ENCODE measurements at regions not wholly inside any gene's neighbourhood (a gene's known extent, or its start where the extent isn't known, plus 50 kb on each side); places are given as distances from the start of the nearest gene placed in this dataset.
"Not testable (repeated sequence)": the region's sequence is repeated elsewhere in the genome, so short reads cannot be mapped to it uniquely, and the experiment has no call there.

GRCh38 chr3:14272959-14273560, 94.4 kb downstream of the LSM3 start:
- DNase-seq (ENCODE audit: low read depth in 4 of 4, low spot score in 3 of 4) = not testable (repeated sequence)

DNA sequence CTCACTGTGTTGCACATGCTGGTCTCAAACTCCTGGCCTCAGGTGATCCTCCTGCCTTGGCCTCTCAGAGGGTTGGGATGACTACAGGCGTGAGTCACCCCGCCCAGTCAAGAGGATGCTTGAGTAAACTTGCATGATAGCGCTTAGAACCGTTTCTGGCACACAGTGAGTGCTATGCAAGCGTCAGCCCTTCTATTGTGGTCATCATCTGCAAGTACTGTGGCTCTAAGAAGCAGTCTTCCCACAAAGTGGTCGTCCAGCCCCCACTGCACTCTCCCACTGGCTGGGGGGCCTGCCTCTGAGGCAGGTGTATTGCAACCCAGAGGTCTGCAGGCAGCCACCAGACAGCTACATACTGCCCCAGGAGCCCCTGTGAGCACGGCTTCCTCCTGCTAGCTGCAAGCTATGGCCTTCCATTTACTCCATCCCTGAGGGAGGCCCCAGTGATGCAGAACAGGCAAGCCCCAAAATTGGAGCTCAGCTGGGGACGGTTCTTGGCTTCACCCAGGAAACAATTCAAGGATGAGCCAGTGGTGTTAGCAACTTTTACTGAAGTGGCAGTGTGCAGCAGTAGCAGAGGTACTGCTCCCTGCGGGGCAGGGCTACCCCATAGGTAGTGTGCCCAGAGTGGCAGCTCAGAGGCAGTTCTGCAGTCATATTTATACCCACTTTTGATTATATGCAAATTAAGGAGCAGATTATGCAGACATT, 95.4 kb downstream of the LSM3 start:
- no peak for DNase-seq (ENCODE audit: low read depth in 4 of 4, low spot score in 3 of 4)

DNA sequence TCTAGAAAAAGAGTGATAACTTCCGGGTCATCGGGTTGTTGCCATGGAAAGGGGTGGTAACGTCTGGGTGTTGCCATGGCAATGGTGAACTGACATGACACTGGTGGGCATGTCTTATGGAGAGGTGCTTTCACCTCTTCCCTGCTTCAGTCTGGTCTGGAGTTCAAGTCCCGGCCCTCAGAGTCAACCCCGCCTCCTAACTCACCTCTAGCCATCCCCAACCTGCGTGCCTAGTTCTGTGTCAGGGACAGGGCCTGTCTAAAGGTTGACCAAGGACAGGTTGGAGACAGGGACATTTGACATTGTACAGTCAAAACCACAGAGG, 96.0 kb downstream of the LSM3 start:
- DNase-seq (ENCODE audit: low read depth in 4 of 4, low spot score in 3 of 4) = no peak

- no peak for DNase-seq (ENCODE audit: low read depth in 4 of 4, low spot score in 3 of 4)
These were observed 96.7 kb downstream of the LSM3 start for GRCh38 chr3:14274999-14275961.

DNA sequence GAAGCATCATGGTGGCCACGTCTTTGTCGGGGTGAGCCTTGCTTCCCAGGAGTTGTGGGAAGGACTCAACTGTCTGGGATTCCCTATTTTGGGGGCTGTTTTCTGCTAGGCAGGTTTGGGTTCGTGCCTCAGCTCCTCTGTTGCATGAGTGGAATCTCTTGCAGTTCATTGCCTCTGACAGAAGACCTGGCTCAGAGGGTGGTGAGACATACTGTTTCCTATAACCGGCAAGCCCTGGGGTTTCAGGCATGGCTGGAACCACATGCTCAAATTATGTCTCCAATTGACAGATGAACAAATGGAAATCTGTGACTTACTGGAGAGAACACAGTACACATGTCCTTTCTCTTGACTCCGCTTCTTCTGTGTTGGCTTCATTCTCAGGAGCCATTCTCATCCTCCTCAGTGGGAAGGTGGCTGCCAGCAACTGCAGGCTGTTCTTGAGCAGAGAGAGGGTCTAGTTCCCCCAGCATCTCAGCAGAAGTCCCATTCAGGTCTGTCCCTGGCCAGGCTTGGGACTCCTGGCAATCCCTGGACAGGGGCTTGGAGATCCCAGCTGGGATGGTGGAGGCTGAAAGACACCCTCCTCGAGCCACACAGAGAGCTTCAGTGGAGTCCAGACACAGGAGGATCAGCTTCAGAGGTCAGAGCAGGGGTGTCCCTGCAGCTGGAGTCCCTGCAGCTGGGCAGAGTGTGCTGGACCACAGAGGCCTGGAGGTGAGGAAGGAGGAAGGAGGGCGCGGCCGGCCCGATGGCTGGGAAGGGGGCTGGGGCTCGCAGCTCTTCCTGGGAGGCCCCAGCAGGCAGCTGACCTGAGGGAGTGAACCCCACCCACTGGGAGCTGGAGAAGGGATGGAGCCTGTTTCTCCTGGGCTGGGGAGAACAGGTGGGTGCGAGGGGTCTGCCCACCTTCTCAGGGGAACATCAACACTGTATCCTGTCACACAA, 97.6 kb downstream of the LSM3 start:
- DNase-seq (ENCODE audit: low read depth in 4 of 4, low spot score in 3 of 4) = no peak

GRCh38 chr3:14277557-14277956, 98.9 kb downstream of the LSM3 start:
- DNase-seq (ENCODE audit: low read depth in 4 of 4, low spot score in 3 of 4) = no peak

DNA sequence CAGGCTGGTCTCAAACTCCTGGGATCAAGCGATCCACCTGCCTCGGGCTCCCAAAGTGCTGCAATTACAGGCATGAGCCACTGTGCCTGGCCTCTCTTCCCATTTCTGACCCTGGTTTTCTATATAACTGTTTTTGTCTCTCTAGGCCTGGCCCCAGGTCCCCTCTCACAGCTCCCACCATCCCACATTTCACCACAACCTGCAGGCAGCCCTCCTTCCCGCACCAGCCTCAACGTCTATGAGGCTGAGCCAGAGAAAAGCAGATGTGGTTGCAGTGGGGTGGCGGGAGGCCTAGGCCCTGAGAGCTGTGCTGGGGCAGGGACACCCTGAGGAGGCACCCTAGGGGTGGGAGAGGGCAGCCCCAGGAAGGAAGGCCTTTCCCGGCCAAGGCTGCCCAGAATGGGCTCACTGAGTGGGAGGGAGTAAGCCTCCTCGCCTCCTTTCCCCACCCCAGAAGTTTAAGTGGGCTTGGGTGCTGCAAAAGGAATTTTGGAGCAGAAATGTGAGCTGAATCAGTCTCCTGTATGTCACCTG, 99.7 kb downstream of the LSM3 start:
- no peak for DNase-seq (ENCODE audit: low read depth in 4 of 4, low spot score in 3 of 4)

DNA sequence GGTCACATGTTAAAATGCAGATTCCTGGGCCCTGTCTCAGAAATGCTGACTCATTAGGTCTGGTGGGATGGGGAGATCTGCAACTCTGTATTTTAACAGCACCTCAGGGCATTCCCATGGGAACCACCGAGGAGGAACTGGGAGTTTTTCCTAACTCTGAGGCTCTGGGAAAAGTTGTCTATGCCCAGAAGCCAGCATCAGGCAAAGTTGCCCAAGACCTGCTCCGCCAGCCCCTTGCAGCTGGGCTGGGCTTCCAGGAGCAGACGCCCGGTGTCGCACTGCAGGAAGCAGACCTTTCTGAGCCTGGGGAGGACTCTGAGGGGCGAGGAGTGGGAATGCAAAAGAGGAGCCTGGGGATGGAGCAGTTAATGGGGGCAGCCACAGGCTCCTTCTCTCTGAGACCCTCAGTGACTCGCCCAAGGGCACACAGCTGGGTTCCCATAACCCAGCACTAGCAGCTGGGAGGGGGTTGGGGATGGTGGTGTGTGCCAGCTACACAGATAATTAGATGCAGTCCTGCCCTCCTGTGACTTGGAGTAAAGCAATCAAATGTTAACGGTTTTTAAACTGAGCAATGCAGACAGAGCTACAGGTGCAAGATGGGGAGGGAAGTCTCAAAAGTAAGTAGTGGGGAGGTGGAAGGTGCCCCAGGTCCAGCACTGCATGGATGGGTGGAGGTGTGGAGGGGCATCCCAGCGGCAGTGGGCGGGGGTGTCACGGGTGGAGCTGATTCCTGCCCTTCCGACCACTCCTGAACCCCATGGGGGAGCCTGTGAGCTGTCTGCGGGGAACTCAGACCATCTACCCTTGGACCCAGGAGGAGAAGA, 100.4 kb downstream of the LSM3 start:
- DNase-seq (ENCODE audit: low read depth in 4 of 4, low spot score in 3 of 4) = no peak

- no peak for DNase-seq (ENCODE audit: low read depth in 4 of 4, low spot score in 3 of 4)
These were observed 101.0 kb downstream of the LSM3 start for GRCh38 chr3:14279626-14280061.

DNA sequence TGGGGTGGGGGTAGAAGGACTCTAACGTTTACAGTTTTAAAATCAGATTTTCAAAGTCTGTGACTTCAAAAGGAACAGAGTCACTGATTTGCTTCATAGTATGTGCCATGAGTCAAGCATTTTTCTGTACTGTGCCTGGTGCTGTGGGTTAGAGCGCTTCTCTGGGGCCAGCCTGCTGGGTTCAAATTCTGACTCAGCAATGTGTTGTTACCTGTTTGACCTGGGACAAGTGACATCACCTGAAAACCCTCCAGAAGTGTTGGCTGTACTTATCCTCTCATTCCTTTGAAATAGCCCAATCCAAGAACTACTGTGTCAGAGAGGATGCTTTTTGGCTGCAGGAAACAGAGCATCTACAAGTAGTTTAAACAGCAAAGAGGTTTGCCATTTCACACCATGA, 101.7 kb downstream of the LSM3 start:
- DNase-seq (ENCODE audit: low read depth in 4 of 4, low spot score in 3 of 4) = no peak

- no peak for DNase-seq (ENCODE audit: low read depth in 4 of 4, low spot score in 3 of 4)
These were observed 102.4 kb downstream of the LSM3 start for GRCh38 chr3:14281053-14281452.

DNA sequence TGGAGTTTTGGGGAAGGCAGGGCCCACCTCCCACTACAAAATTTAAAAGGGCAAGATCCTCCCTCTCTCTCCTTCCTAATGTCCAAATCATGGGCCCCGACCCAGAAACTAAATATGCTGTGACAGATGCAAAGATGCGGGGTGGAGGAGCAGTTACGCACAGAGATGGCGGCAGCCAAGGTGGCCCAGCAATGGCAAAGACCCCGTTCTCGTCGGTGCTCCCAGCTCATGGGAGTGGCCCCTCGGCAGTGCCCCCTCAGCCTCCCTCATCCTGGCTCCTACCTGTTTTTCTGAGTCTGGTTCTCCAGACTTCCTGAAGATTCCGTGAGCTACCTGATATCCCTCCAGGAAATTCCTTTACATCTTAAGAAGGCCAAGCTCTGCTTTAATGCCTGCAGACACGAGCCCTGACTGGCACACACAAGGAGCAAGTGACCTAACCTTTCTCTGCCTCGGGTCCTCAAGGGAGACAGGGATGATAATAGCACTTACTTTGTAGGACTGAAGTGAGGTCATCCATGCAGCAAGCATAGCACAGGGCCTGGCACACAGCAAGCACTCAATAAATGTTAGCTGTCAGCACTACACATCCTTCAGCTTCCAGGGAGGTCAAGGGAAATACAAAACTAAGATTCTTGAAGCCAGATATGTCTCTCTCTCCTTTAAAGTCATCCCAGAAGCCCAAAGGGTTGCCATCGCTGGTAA, 103.5 kb downstream of the LSM3 start:
- DNase-seq (ENCODE audit: low read depth in 4 of 4, low spot score in 3 of 4) = no peak

DNA sequence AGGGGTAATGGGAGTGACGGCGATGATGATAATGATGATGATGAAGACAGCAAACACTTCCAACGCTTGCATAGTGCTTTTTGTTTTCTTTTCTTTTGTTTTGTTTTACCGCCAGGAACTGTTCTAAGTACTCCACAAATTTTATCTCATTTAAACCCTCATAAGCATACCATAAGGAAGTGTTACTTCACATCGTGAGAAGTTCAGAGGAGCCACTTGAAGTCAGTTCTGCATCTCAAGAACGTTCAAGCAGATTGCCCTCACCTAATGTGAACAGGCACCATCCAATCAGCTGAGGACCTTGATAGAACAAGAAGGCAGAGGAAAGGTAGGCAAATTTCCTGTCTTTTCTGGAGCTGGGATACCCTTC, 104.1 kb downstream of the LSM3 start:
- DNase-seq (ENCODE audit: low read depth in 4 of 4, low spot score in 3 of 4) = no peak

- DNase-seq (ENCODE audit: low read depth in 4 of 4, low spot score in 3 of 4) = no peak
These were observed 104.6 kb downstream of the LSM3 start for GRCh38 chr3:14283092-14283812.

DNA sequence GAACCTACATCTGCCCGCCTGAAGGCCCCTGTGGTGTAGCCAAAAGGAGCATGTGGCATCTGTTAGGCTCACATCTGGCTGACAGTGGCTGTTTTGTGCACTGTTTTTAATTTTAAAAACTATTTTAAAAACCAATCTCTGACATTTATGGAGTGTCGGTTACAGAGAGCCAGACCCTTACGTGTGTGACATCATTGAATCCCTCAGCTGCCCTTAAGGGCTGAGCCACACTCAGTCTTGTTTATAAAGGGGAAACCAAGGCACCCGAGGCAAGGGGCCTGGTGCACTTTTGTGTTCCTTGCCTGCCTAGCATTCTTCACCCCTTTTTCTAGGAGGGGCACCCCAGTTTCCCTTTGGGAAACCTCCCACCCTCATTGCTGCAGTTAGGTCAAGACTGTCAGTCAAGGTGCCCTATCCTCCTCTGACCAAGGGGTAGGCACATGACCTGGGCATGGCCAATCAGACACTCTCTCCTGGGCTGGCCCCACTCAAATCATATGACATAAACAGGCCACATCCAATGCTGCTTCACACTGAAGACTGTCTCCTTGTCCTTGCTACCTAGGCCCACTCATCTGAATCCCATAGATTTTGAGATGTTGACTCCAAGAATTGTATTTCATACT, 105.3 kb downstream of the LSM3 start:
- no peak for DNase-seq (ENCODE audit: low read depth in 4 of 4, low spot score in 3 of 4)

- DNase-seq (ENCODE audit: low read depth in 4 of 4, low spot score in 3 of 4) = no peak
These were observed 106.3 kb downstream of the LSM3 start for GRCh38 chr3:14284694-14285547.

GRCh38 chr3:14285548-14285925, 106.9 kb downstream of the LSM3 start:
- DNase-seq (ENCODE audit: low read depth in 4 of 4, low spot score in 3 of 4) = no peak
